CD4-positive, alpha-beta T cell treated with Interleukin-15 for 4 hours (primary cell): ENCODE measurements at regions not wholly inside any gene's neighbourhood (a gene's known extent, or its start where the extent isn't known, plus 50 kb on each side); places are given as distances from the start of the nearest gene placed in this dataset.

Source experiments
- DNase-seq: peaks from one replicate; pipeline ENCODE4 v3.0.0-alpha.2; 2020; ENCODE audit warnings: low spot score

- no peak for DNase-seq
Observed at GRCh38 chr1:229210844-229211243, 60.1 kb upstream of the RAB4A start.

DNA sequence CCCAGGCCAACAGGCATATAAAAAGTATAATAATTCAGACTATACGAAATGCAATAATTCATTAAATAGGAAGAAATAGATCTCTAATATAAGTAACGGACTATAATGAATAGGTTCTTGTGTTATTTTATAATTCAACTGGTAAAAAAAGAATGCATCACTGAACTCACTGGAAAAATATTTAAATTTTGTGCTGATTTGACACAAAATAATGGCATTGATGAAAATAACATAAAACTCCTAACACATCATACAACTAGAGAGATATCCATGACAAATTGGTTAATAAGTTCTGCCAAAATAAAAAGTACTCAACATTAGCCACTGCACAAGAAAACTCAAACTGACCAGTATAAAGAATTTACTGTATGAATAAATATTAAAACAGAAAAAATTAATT lies 57.1 kb upstream of the RAB4A start:
- no peak for DNase-seq

DNA sequence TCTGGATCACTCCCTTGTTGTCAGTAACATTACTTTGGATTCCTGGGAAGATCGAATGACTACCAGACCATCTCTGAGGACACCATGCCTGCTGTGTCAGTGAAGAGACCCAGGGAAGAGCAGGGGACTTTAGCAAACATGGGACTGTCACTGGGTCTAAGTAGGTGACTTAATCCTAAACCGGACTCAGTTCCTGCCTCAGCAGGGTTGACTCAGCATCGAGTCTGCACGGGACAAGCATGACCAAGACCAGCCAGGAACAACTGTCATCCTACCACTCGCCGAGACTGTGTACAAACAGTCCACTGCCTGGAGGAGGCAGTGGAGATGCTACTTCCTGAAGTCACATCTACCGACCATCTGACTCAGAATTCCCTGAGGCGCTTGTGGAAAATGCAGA lies 53.2 kb upstream of the RAB4A start:
- no peak for DNase-seq

DNA sequence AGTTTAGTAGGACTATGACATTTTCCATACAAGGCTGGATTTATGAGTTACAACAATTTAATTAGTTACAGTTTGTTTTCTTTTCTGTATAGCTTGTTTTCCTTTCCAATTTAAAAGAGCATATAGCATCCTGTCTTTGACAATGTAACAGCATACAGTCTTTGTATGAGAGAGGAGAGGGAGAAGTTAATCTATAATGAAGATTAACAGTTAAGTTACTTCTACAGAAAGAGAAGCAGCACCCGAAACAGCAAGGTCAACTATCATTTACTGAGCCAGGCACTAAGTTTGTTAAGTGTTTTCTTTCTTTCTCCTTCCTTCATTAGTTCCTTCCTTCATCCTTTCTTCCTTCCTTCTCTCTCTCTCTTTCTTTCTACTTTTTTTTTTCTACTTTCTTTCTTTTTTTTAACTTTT lies 52.3 kb upstream of the RAB4A start:
- DNase-seq: no peak

DNA sequence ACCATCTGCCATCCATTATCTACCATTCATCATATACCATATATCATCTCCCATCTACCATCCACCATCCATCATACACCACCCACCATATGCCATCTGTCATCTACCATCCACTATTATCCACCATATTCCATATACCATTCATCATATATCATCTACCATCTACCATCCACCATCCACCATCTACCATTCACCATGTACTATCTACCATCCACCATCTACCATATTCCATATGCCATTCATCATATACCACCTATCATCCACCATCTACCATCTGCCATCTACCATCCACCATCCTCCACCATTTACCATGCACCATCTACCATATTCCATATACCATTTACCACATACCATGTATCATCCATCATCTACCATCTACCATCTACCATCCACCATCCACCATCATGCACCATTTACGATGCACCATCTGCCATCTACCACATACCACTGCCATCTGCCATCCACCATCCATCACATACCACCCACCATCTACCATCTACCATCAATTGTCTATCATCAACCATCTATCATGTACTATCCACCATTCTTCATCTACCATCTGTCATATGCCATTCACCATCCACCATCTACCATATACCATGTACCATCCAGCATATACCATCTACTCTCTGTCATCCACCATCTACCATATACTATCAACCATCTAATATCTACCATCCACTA lies 50.6 kb upstream of the RAB4A start:
- DNase-seq: no peak

GRCh38 chr1:229221106-229222019 lies 49.5 kb upstream of the RAB4A start:
- DNase-seq: no peak
